ENCODE measurements at regions not wholly inside any gene's neighbourhood (a gene's known extent, or its start where the extent isn't known, plus 50 kb on each side); places are given as distances from the start of the nearest gene placed in this dataset.

DNA sequence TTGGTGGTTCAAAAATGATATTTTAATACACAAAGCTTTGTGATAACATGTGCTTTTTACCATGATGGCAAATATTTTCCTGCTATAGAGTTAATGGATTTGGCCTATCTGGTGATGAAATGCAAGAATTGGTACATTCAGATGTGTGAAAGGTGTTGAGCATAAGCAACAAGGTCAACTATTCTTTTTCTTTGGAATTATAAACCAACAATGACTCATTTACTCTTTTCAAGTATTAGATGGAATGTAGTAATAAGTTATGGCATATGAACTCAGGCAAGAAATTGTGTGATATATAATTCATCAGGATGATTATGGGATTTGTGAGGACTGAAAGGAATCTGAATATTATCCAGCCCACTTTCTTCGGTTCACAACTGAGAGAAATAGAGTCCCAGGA is 471.4 kb downstream of the ETNK1 start:
- no peak for TF ChIP-seq CTCF (optimal IDR thresholded peaks at IDR 0.05 in 1 of 3, IDR thresholded peaks at IDR 0.05 in 1 of 3, conservative IDR thresholded peaks at IDR 0.05 in 1 of 3; ENCODE audit: extremely low read depth in 1 of 3, insufficient read depth in 2 of 3, low read length in 3 of 3)
- TF ChIP-seq EZH2 (IDR thresholded peaks at IDR 0.05; ENCODE audit: low read length): no peak

Measured in keratinocyte (primary cell).